ENCODE measurements at regions not wholly inside any gene's neighbourhood (a gene's known extent, or its start where the extent isn't known, plus 50 kb on each side); places are given as distances from the start of the nearest gene placed in this dataset.

- TF ChIP-seq CTCF (IDR thresholded peaks at IDR 0.05; ENCODE audit: low read length) (no peak), EZH2 (optimal IDR thresholded peaks at IDR 0.05; ENCODE audit: low read depth, low read length) (no peak), EZH2phosphoT487 (IDR thresholded peaks at IDR 0.05; ENCODE audit: low read length) (no peak)
Observed at GRCh38 chr6:51261691-51262090, 443.0 kb downstream of the TFAP2B start.
